Left ventricle myocardium superior (tissue), 1 donor: ENCODE measurements at regions not wholly inside any gene's neighbourhood (a gene's known extent, or its start where the extent isn't known, plus 50 kb on each side); places are given as distances from the start of the nearest gene placed in this dataset.

ENCODE experiments used
- ATAC-seq: fragments of 200-7000 bp; cut with Tn5 transposase; one replicate; pipeline ENCODE4 v1.9.1; 2020; ENCODE audit warnings: mild to moderate bottlenecking, moderate library complexity
- DNase-seq: peaks from one replicate; pipeline ENCODE4 v3.0.0-alpha.2; 2020
- intact Hi-C: fragments of 100-400 bp; cut with micrococcal nuclease; formaldehyde crosslinking; loops from one replicate; pipeline ENCODE4 v1.11.0; 2022
- donor health status: DM: no; HTN: yes; CAD: no; lungs with severe emphysema.

- intact Hi-C loops = no loop called here
- no peak for ATAC-seq
- DNase-seq = no peak
These were observed 221.8 kb upstream of the IRX3 start for GRCh38 chr16:54508351-54508750.

GRCh38 chr16:54506741-54507500 is 220.3 kb upstream of the IRX3 start:
- DNase-seq = no peak
- intact Hi-C loops = no loop called here
- ATAC-seq = peak; percentile 37

GRCh38 chr16:54506214-54506580 is 219.6 kb upstream of the IRX3 start:
- intact Hi-C loops = no loop called here
- ATAC-seq = no peak
- no peak for DNase-seq

DNA sequence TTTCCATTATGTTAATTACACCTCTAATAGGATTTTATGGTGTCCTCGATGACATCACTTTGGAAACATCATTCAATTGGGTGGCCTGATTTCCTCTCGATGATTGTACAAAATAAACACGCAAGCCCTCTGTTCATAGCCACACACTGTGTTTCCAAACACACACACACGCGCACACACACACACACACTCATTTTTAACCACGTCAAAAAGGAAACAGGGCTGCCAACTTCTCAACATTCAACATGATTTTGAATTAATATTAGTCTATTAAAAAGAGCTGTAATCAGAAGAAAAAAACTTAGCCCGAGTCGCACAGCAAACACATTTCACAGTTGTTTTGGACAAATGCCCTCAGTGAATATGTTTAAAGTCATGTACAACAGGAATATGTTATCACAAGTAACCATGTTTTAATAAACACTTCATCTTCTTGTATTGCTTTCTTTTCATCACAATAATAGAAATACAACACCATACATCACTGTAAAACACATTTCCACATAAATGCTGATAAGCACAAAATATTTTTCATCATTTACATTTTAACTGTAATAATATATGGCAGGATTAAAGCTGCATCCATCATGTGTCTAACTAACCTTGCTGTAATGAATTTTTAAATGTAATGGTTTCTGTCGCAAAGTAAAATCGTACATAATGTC is 219.1 kb upstream of the IRX3 start:
- intact Hi-C loops = no loop called here
- ATAC-seq (no peak), DNase-seq (no peak)

DNA sequence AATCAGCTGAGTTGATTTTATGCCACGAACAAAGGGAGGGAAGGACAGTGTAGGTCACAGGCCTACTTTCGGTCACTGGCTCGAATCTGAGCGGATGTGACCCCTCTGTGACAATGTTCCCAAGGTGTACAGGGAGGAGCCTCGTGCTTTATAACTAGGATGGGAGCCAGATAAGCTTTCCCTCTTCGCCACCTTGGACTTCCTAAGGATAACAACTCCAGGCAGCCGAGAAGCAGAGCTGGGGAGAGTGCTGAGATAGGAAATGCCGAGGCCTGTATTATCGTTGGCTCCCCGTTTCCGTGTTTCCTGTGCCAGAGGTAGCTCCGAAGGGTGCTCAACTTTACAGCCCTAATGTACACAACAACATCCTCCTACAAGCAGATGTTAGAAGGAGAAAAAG is 217.8 kb upstream of the IRX3 start:
- ATAC-seq = peak; percentile 43
- intact Hi-C loops = no loop called here
- DNase-seq = no peak

GRCh38 chr16:54503856-54504219 is 217.3 kb upstream of the IRX3 start:
- ATAC-seq (no peak), DNase-seq (no peak)
- intact Hi-C loops = no loop called here

GRCh38 chr16:54503011-54503855 is 216.6 kb upstream of the IRX3 start:
- ATAC-seq = peak; percentile 94
- DNase-seq = peak; percentile 83
- intact Hi-C loops = no loop called here

GRCh38 chr16:54501797-54502196 is 215.2 kb upstream of the IRX3 start:
- intact Hi-C loops = no loop called here
- DNase-seq (no peak), ATAC-seq (no peak)

- ATAC-seq (no peak), DNase-seq (no peak)
- intact Hi-C loops = no loop called here
These were observed 207.0 kb upstream of the IRX3 start for GRCh38 chr16:54493594-54493993.

DNA sequence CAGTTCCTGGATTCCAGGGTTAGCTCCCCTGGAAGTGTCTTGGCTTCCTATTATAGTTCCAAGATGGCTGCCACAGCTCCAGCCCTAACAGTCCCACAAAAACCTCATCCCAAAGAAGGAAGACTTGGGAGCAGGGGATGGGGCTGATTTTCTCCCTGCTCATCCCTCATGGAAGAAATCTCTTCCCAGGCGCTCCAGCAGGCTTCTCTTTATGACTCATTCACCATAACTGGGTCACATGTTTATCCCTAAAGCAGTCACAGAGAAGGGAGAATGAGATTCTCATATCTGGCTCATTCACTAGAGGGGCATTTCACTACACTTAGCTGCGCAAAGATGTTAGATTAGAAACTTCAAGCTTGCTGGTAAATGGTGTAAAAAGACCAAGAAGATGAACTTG is 206.5 kb upstream of the IRX3 start:
- DNase-seq (no peak), ATAC-seq (no peak)
- intact Hi-C loops = no loop called here

DNA sequence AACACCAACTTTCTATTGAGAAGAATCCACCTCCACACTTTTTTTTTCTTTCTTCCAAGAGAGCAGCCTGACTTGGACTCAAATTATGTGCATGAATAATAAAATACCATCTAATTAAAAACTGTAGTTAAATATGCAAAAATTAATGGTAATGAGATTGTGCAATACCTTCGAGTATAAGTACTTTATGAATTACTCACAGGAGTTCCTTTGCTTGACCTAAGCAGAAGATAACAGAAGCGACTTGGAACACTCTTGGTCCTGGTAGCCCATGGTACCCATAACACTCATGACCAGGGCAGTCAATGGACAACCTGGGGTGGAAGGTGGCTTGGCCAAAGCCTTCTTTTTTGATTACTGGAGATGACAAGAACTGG is 203.5 kb upstream of the IRX3 start:
- intact Hi-C loops = no loop called here
- no peak for DNase-seq
- no peak for ATAC-seq

DNA sequence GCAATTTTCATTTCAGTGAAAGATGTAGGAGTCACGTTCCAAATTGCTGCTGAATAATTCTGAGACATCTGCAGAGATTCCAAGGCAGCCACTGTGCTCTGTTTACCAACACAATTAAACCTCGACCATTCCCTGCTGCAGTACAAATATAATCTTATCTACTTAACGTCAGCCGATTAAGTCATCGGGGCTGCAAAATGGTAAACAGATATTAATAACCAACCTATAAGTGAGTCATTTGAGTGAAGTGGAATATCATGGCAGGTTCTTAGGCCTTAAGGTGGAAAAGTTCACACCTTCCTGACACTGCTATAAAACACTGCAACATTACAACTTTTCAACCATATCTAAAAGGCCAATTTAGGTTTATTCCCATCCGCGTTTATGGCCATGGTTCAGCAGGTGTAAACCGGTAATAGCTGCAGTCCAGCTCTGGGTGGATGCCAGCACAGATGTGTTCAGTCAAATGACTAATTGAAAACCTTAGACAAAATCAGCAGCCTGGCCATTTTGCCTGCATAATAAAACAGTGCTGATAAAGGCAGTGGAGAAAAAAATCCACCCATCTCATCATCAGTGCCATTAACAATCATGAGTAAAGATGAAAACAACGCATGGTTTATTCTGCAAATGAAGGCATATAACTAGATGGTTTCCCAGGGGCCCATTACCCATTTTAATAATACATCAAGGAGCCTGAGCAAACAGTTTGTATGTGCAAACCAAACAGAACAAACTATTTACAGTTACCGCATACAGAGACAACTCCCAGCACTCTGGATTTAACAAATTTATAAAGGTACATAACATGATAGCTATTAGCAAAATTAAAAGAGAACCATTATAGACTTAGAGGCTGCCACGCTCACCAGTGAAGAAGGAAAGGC is 202.9 kb upstream of the IRX3 start:
- ATAC-seq (peak; percentile 57), DNase-seq (no peak)
- intact Hi-C loops = no loop called here

DNA sequence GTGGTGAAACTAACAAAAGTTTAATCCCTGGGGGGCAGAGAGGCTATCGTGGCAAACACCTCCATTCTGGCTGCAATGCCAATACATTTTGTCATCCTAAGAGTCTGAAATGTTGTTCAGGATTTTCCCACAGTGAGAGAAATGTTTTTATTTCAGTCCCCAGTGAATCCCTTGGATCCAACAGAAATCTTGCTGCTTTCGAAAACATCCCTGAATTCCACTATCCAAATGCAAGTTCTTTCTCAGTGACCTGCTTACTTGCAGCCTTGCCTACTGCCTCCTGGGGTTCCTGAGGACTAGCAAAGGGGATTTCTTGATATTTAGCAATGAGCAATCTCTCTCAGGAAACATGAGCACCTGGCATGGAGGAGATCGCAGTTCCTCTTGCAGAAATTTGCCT is 202.1 kb upstream of the IRX3 start:
- ATAC-seq (peak; percentile 69), DNase-seq (no peak)
- intact Hi-C loops = no loop called here

DNA sequence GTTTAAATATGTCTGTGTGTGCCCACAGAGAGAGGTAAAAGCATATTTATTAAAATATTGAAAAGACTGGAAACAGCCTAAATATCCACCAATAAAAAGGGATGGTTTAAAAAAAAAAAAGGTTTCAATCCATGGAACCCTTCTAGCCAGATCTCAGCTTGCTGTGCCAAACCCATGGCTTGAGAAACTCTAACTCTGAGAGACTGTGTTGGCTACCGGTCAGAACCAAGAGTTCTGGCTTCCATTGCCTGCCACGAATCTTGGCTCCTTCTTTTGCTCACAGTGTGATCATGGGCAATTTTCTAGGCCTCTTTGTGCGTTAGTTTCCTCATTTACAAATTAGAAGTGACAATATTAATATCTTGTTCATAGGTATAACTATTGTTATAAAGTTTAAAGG is 201.3 kb upstream of the IRX3 start:
- intact Hi-C loops = no loop called here
- peak; percentile 71 for ATAC-seq
- peak; percentile 50 for DNase-seq

DNA sequence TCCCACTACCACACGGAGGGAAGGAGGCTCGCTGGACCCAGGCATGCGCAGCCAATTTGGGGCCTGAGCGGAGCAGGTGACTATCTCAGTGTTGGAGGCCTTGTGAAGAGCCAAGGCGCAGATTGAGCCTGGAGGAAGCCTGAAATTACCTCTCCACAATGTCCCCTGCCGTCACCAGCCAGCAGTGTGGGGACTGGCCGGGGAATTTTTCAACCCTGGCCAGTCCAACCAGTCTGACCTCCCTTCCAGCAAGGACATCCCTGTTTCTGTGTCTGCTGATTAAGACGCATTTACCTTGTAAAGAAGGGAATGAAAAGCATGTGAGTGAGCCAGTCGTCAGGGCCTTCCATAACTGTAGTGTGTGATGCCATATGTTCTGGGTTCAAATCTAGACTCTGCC is 198.1 kb upstream of the IRX3 start:
- ATAC-seq (peak; percentile 27), DNase-seq (no peak)
- intact Hi-C loops = no loop called here

DNA sequence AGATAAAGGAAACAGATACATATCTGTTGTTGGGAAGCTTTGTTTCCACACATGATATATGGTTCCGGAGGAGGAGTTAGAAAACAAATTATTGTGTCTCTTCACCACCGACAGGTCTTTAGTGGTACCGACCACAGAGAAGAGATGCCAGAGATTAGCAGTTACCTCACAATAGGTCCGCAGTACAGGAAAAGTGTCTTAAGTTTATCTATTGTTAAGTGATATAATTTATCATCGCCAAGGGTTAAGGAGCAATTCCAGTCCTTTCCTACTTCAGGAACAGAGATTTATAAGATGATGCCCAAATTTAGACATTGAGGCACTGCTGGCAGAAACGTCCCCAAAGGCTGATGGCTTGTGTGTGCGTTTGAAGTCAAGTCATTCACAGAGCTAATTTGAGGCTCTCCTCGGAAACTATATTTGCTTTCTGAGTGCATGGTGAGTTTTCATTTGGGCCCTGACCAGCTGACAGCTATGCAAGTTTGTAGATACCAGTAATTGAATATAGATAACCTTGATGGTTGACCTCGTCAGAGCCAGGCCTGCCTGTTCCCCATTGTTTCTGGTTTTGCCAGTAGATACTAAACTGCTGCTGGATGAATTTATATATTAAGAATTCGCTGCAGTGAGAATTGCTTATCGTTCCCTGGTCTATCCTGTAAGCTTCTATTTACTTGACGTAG is 196.4 kb upstream of the IRX3 start:
- peak; percentile 43 for DNase-seq
- intact Hi-C loops = no loop called here
- ATAC-seq = peak; percentile 86

- DNase-seq (no peak), ATAC-seq (no peak)
- intact Hi-C loops = no loop called here
These were observed 193.8 kb upstream of the IRX3 start for GRCh38 chr16:54480429-54480828.

- ATAC-seq = no peak
- DNase-seq = no peak
- intact Hi-C loops = no loop called here
These were observed 193.0 kb upstream of the IRX3 start for GRCh38 chr16:54479546-54479945.

DNA sequence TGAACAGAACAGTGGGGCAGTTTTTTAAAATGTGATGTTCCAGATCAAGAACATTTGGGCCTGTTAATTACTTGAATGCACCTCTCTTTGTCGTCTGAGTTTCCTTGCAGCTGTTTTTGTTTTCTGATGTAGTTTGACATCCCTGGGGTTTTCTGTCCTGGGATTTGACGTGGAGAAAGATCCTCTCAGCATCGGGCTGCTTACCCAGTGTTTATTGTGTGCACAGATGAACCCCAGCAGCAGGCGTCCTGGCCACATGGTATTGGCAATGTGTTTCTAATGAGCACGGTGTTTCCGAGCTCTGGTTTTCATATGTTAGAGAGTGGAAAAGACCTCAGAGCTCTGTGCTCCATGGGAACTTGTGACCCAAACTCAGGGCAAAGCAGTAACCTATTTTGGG is 191.1 kb upstream of the IRX3 start:
- DNase-seq (no peak), ATAC-seq (peak; percentile 29)
- intact Hi-C loops = no loop called here
